Testis (tissue), 2 donors: ENCODE measurements at regions not wholly inside any gene's neighbourhood (a gene's known extent, or its start where the extent isn't known, plus 50 kb on each side); places are given as distances from the start of the nearest gene placed in this dataset.

Experiments
- DNase-seq: peaks from one replicate; pipeline ENCODE4 v3.0.0-alpha.2; 2019
- H3K27ac ChIP-seq, 2 donors: fragments of 200-600 bp; sonication (generic); one replicate each; pipeline ENCODE4 v1.5.1; 2019
- H3K27me3 ChIP-seq: fragments of 200-600 bp; sonication (generic); one replicate; pipeline ENCODE4 v1.5.1; 2019
- H3K36me3 ChIP-seq: fragments of 200-600 bp; sonication (generic); one replicate; pipeline ENCODE4 v1.5.1; 2017; ENCODE audit warnings: low read depth; ENCODE audit errors: missing control alignments
- H3K4me1 ChIP-seq: fragments of 200-600 bp; sonication (generic); one replicate; pipeline ENCODE4 v1.5.1; 2019
- H3K4me3 ChIP-seq, 2 donors: fragments of 200-600 bp; sonication (generic); one replicate each; pipeline ENCODE4 v1.5.1; 2017 to 2019
- H3K9me3 ChIP-seq: fragments of 200-600 bp; sonication (generic); one replicate; pipeline ENCODE4 v1.5.1; 2017
- CTCF ChIP-seq, 3 experiments: fragments of 450-650 bp in 2 of 3; fragments of 200-600 bp in 1 of 3; sonication (generic) in 1 of 3; IDR thresholded peaks; one replicate each; pipeline ENCODE4 v1.5.1; 2016 to 2019; ENCODE audit warnings: antibody characterized with exemption in 3 of 3, mild to moderate bottlenecking in 2 of 3, moderate library complexity in 1 of 3
- POLR2A ChIP-seq: fragments of 450-650 bp; IDR thresholded peaks from one replicate; pipeline ENCODE4 v1.6.1; 2017; ENCODE audit warnings: antibody characterized with exemption, mild to moderate bottlenecking, moderate library complexity
- WGBS, 2 donors: methylation state at CpG; one replicate each; pipeline ENCODE4 v1.1.5; 2018; 5-methylcytosine and 5-hydroxymethylcytosine counted together
- intact Hi-C: fragments of 100-400 bp; cut with DNase I; formaldehyde crosslinking; loops from one replicate; pipeline ENCODE4 v1.15.1; 2023; ENCODE audit warnings: low total_unique reads

- no peak for TF ChIP-seq POLR2A
- no peak for TF ChIP-seq CTCF (IDR thresholded peaks at IDR 0.05)
- no peaks in the 10 kb centered on the region for H3K9me3 ChIP-seq
- intact Hi-C loops: no loop called here
- no peaks in the 10 kb centered on the region for H3K36me3 ChIP-seq
- H3K4me1 ChIP-seq: no peaks in the 10 kb centered on the region
- no peak overlapping the region for H3K4me3 ChIP-seq
- no peak for DNase-seq
- WGBS, 2 donors: 73 to 83% methylated on average over 3 of the region's 3 CpGs
- no peak overlapping the region for H3K27ac ChIP-seq
- no peaks in the 10 kb centered on the region for H3K27me3 ChIP-seq
Measured at GRCh38 chr5:136516637-136517036, 151.3 kb upstream of the TRPC7 start.

GRCh38 chr5:136513430-136513829 lies 148.1 kb upstream of the TRPC7 start:
- TF ChIP-seq CTCF (IDR thresholded peaks at IDR 0.05) (no peak), POLR2A (no peak)
- 63 to 66% methylated on average over 3 of the region's 3 CpGs for WGBS, 2 donors
- Histone ChIP-seq H3K4me3 (no peak overlapping the region), H3K27ac (no peak overlapping the region), H3K4me1 (no peaks in the 10 kb centered on the region), H3K27me3 (no peaks in the 10 kb centered on the region), H3K9me3 (no peaks in the 10 kb centered on the region), H3K36me3 (no peaks in the 10 kb centered on the region)
- intact Hi-C loops: no loop called here
- DNase-seq: no peak

- intact Hi-C loops: no loop called here
- no peak for DNase-seq
- H3K36me3 ChIP-seq: no peaks in the 10 kb centered on the region
- TF ChIP-seq CTCF (IDR thresholded peaks at IDR 0.05): no peak
- TF ChIP-seq POLR2A: no peak
- no peaks in the 10 kb centered on the region for H3K9me3 ChIP-seq
- H3K4me3 ChIP-seq: no peak overlapping the region
- 56 to 87% methylated on average over 3 of the region's 3 CpGs for WGBS, 2 donors
- H3K4me1 ChIP-seq: no peaks in the 10 kb centered on the region
- H3K27me3 ChIP-seq: no peaks in the 10 kb centered on the region
- H3K27ac ChIP-seq: no peak overlapping the region
Measured at GRCh38 chr5:136511046-136511445, 145.7 kb upstream of the TRPC7 start.

GRCh38 chr5:136510481-136510880 lies 145.1 kb upstream of the TRPC7 start:
- Histone ChIP-seq H3K4me3 (no peak overlapping the region), H3K27me3 (no peaks in the 10 kb centered on the region), H3K36me3 (no peaks in the 10 kb centered on the region), H3K4me1 (no peaks in the 10 kb centered on the region), H3K27ac (no peak overlapping the region), H3K9me3 (no peaks in the 10 kb centered on the region)
- DNase-seq: no peak
- intact Hi-C loops: no loop called here
- TF ChIP-seq POLR2A (no peak), CTCF (IDR thresholded peaks at IDR 0.05) (no peak)

- H3K36me3 ChIP-seq: no peaks in the 10 kb centered on the region
- H3K9me3 ChIP-seq: no peaks in the 10 kb centered on the region
- no peak for DNase-seq
- H3K4me1 ChIP-seq: no peaks in the 10 kb centered on the region
- H3K27ac ChIP-seq: no peak overlapping the region
- intact Hi-C loops: no loop called here
- no peak for TF ChIP-seq CTCF (IDR thresholded peaks at IDR 0.05)
- TF ChIP-seq POLR2A: no peak
- no peak overlapping the region for H3K4me3 ChIP-seq
- no peaks in the 10 kb centered on the region for H3K27me3 ChIP-seq
- 50 to 57% methylated on average over 1 of the region's 1 CpG for WGBS, 2 donors
Measured at GRCh38 chr5:136506131-136506530, 140.8 kb upstream of the TRPC7 start.
